A549 (cell line): ENCODE measurements at regions not wholly inside any gene's neighbourhood (a gene's known extent, or its start where the extent isn't known, plus 50 kb on each side); places are given as distances from the start of the nearest gene placed in this dataset.

Experiments used
- BHLHE40 ChIP-seq: IDR thresholded peaks from 2 replicates; pipeline ENCODE4 v1.6.1; 2012; ENCODE audit warnings: low read depth, low read length, inconsistent platforms
- EHMT2 ChIP-seq: fragments of 200-600 bp; sonication (generic); IDR thresholded peaks from 2 replicates; pipeline ENCODE4 v1.6.1; 2016; ENCODE audit warnings: antibody characterized with exemption, low read depth, mild to moderate bottlenecking, moderate library complexity
- GATA3 ChIP-seq: IDR thresholded peaks from 2 replicates; pipeline ENCODE4 v1.6.1; 2012; ENCODE audit warnings: borderline replicate concordance
- JUNB ChIP-seq: fragments of >200 bp; sonication (Bioruptor Twin); formaldehyde crosslinking; IDR thresholded peaks from 2 replicates; pipeline ENCODE4 v1.6.1; 2016
- POLR2A ChIP-seq: IDR thresholded peaks from 2 replicates; pipeline ENCODE4 v1.6.1; 2012; ENCODE audit warnings: mild to moderate bottlenecking, low read length
- RCOR1 ChIP-seq: fragments of 150-350 bp; IDR thresholded peaks from 2 replicates; pipeline ENCODE4 v1.6.1; 2014; ENCODE audit warnings: antibody characterized with exemption, low read length, low read depth
- SMC3 ChIP-seq: fragments of >200 bp; sonication (Bioruptor Twin); formaldehyde crosslinking; IDR thresholded peaks from 3 replicates; pipeline ENCODE4 v1.6.1; 2018; ENCODE audit warnings: inconsistent platforms
- TF ChIP-seq, protein P1 (sequence below): fragments of >200 bp; sonication (Bioruptor Twin); formaldehyde crosslinking; IDR thresholded peaks from 3 replicates; pipeline ENCODE4 v1.5.1; 2016

DNA sequence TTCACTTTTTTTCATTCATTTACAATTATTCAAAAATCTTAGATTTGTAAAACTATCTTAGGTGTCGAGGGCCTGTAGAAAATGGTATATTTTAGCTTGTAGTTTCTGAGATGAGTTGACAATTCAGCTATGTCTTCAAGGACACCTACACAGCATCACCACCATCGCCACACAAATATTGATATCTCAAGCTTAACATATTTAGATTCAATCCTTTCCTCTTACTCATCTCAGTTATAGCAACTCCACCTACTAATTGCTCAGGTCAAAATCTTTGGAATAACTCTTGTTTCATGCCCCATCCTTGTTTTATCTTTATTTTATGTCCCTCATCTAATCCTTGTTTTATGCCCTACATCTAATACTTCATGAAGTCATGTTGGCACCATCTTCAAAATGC is 276.8 kb downstream of the CDH11 start:
- TF ChIP-seq, protein P1, sequence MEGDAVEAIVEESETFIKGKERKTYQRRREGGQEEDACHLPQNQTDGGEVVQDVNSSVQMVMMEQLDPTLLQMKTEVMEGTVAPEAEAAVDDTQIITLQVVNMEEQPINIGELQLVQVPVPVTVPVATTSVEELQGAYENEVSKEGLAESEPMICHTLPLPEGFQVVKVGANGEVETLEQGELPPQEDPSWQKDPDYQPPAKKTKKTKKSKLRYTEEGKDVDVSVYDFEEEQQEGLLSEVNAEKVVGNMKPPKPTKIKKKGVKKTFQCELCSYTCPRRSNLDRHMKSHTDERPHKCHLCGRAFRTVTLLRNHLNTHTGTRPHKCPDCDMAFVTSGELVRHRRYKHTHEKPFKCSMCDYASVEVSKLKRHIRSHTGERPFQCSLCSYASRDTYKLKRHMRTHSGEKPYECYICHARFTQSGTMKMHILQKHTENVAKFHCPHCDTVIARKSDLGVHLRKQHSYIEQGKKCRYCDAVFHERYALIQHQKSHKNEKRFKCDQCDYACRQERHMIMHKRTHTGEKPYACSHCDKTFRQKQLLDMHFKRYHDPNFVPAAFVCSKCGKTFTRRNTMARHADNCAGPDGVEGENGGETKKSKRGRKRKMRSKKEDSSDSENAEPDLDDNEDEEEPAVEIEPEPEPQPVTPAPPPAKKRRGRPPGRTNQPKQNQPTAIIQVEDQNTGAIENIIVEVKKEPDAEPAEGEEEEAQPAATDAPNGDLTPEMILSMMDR = no peak
- TF ChIP-seq BHLHE40 (no peak), JUNB (no peak), EHMT2 (no peak), GATA3 (no peak), RCOR1 (no peak), POLR2A (no peak), SMC3 (no peak)
